ENCODE measurements at regions not wholly inside any gene's neighbourhood (a gene's known extent, or its start where the extent isn't known, plus 50 kb on each side); places are given as distances from the start of the nearest gene placed in this dataset.

- no peak for TF ChIP-seq CTCF (conservative IDR thresholded peaks at IDR 0.05; ENCODE audit: low read depth, low read length)
- no peak for TF ChIP-seq EZH2 (IDR thresholded peaks at IDR 0.05; ENCODE audit: borderline replicate concordance, low read depth, low read length, poor library complexity, severe bottlenecking)
- Histone ChIP-seq H3K27me3 (replicated peaks; ENCODE audit: insufficient read depth, low read depth, low read length, poor library complexity) (no peaks in the 10 kb centered on the region), H3K9me3 (ENCODE audit: low read depth, low read length, poor library complexity, severe bottlenecking) (no peaks in the 10 kb centered on the region), H3K4me3 (ENCODE audit: low read depth, low read length, poor library complexity, severe bottlenecking) (no peak overlapping the region), H3K4me1 (ENCODE audit: insufficient read depth, low read length, poor library complexity, severe bottlenecking) (no peaks in the 10 kb centered on the region), H3K36me3 (ENCODE audit: insufficient read depth, low read length, poor library complexity, severe bottlenecking) (no peaks in the 10 kb centered on the region), H3K27ac (ENCODE audit: low read depth, low read length, poor library complexity, severe bottlenecking) (no peak overlapping the region)
- intact Hi-C loops (cut with micrococcal nuclease; ENCODE audit: unreplicated experiment), result no loop called here
- DNase-seq (ENCODE audit: low spot score), result no peak
- no TSS peak for BruUV-seq (replicated peaks)
- POLR2A ChIA-PET (ENCODE audit: low non-redundant PET), result no interaction called here
- CTCF ChIA-PET, result no interaction called here
These were observed 312.3 kb upstream of the PKDCC start for GRCh38 chr2:41735476-41735875.

GRCh38 chr2:41736105-41736567 lies 311.7 kb upstream of the PKDCC start:
- DNase-seq (ENCODE audit: low spot score), result peak; percentile 49
- intact Hi-C loops (cut with micrococcal nuclease; ENCODE audit: unreplicated experiment), result no loop called here
- POLR2A ChIA-PET (ENCODE audit: low non-redundant PET), result no interaction called here
- CTCF ChIA-PET, result no interaction called here
- no TSS peak for BruUV-seq (replicated peaks)
- Histone ChIP-seq H3K27me3 (replicated peaks; ENCODE audit: insufficient read depth, low read depth, low read length, poor library complexity) (no peaks in the 10 kb centered on the region), H3K36me3 (ENCODE audit: insufficient read depth, low read length, poor library complexity, severe bottlenecking) (no peaks in the 10 kb centered on the region), H3K4me1 (ENCODE audit: insufficient read depth, low read length, poor library complexity, severe bottlenecking) (no peaks in the 10 kb centered on the region), H3K27ac (ENCODE audit: low read depth, low read length, poor library complexity, severe bottlenecking) (no peak overlapping the region), H3K4me3 (ENCODE audit: low read depth, low read length, poor library complexity, severe bottlenecking) (no peak overlapping the region), H3K9me3 (ENCODE audit: low read depth, low read length, poor library complexity, severe bottlenecking) (no peaks in the 10 kb centered on the region)
- TF ChIP-seq EZH2 (IDR thresholded peaks at IDR 0.05; ENCODE audit: borderline replicate concordance, low read depth, low read length, poor library complexity, severe bottlenecking), result no peak
- no peak for TF ChIP-seq CTCF (conservative IDR thresholded peaks at IDR 0.05; ENCODE audit: low read depth, low read length)

DNA sequence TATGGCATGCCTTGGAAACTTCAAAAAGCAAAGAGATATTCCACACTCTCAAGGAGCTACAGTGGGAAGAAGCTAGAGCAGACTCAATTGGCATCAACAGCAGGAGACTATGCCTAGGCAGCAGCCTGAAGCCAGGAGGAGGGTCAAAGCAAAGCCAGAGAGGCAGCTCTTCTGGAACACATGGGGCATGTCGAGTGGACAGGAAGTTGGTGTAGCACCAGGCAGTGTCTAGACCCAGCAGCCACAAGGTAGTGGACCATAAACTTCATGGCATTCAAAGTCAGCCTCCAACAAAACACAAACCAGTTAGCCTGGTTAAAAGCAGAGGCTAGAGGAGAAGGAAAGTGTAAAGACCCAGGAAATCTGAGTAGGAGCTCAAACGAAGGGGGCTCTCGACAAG lies 311.2 kb upstream of the PKDCC start:
- no peak overlapping the region for H3K4me3 ChIP-seq (ENCODE audit: low read depth, low read length, poor library complexity, severe bottlenecking)
- H3K36me3 ChIP-seq (ENCODE audit: insufficient read depth, low read length, poor library complexity, severe bottlenecking), result no peaks in the 10 kb centered on the region
- H3K27ac ChIP-seq (ENCODE audit: low read depth, low read length, poor library complexity, severe bottlenecking), result no peak overlapping the region
- no peak for DNase-seq (ENCODE audit: low spot score)
- ChIA-PET POLR2A (ENCODE audit: low non-redundant PET) (no interaction called here), CTCF (no interaction called here)
- intact Hi-C loops (cut with micrococcal nuclease; ENCODE audit: unreplicated experiment), result no loop called here
- H3K27me3 ChIP-seq (replicated peaks; ENCODE audit: insufficient read depth, low read depth, low read length, poor library complexity), result no peaks in the 10 kb centered on the region
- TF ChIP-seq CTCF (conservative IDR thresholded peaks at IDR 0.05; ENCODE audit: low read depth, low read length), result no peak
- TF ChIP-seq EZH2 (IDR thresholded peaks at IDR 0.05; ENCODE audit: borderline replicate concordance, low read depth, low read length, poor library complexity, severe bottlenecking), result no peak
- no TSS peak for BruUV-seq (replicated peaks)
- H3K9me3 ChIP-seq (ENCODE audit: low read depth, low read length, poor library complexity, severe bottlenecking), result no peaks in the 10 kb centered on the region
- no peaks in the 10 kb centered on the region for H3K4me1 ChIP-seq (ENCODE audit: insufficient read depth, low read length, poor library complexity, severe bottlenecking)

Measured in A673 (cell line).